SJSA1 (cell line): ENCODE measurements at regions not wholly inside any gene's neighbourhood (a gene's known extent, or its start where the extent isn't known, plus 50 kb on each side); places are given as distances from the start of the nearest gene placed in this dataset.
A peak's percentile ranks its signal among the peaks of the same experiment; 100 is the strongest.

ENCODE experiments used
- DNase-seq, 2 experiments: peaks; one replicate each; pipeline ENCODE4 v3.0.0-alpha.2; 2015 to 2020; ENCODE audit warnings: low spot score in 2 of 2, low read depth in 1 of 2
- H3K27ac ChIP-seq: fragments of 250-450 bp; sonication (Bioruptor Pico); 2 replicates; pipeline ENCODE4 v1.5.1; 2020; ENCODE audit warnings: mild to moderate bottlenecking, moderate library complexity
- H3K27me3 ChIP-seq: fragments of 250-450 bp; sonication (Bioruptor Pico); replicated peaks from 2 replicates; pipeline ENCODE4 v1.5.1; 2020; ENCODE audit warnings: mild to moderate bottlenecking, moderate library complexity
- H3K36me3 ChIP-seq: fragments of 250-450 bp; sonication (Bioruptor Pico); 2 replicates; pipeline ENCODE4 v1.5.1; 2020; ENCODE audit warnings: mild to moderate bottlenecking
- H3K4me1 ChIP-seq: fragments of 250-450 bp; sonication (Bioruptor Pico); replicated peaks from 2 replicates; pipeline ENCODE4 v1.6.1; 2021; ENCODE audit warnings: mild to moderate bottlenecking
- H3K4me3 ChIP-seq: fragments of 250-450 bp; sonication (Bioruptor Pico); 2 replicates; pipeline ENCODE4 v1.5.1; 2020; ENCODE audit warnings: mild to moderate bottlenecking
- H3K9me3 ChIP-seq: fragments of 250-450 bp; sonication (Bioruptor Pico); replicated peaks from 2 replicates; pipeline ENCODE4 v1.5.1; 2020; ENCODE audit warnings: mild to moderate bottlenecking

DNA sequence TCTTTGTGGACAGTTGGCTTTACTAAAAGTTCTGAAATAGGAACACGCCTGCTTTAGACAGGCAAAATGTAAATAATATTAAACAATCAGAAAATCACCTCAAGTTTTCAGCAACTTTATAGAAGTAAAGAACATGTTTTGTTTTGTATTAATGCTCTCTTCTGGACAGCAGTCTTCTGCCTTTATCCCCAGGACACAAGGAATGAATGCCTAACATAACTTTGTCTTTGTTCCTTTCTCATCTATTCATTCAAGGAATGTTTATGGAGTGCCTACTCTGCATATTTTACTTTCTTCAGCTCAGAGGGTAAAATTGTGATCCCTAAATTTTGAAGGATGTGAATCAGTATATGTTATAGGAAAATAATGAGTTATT lies 325.4 kb downstream of the FOXO1 start:
- H3K9me3 ChIP-seq = no peaks in the 10 kb centered on the region
- no peak overlapping the region for H3K4me3 ChIP-seq
- no peaks in the 10 kb centered on the region for H3K27me3 ChIP-seq
- no peaks in the 10 kb centered on the region for H3K36me3 ChIP-seq
- H3K27ac ChIP-seq = peak overlapping the region; percentile 53
- peaks cover 23% of the 10 kb centered on the region for H3K4me1 ChIP-seq
- DNase-seq = peak in 1 of 2 experiments; percentile 69

DNA sequence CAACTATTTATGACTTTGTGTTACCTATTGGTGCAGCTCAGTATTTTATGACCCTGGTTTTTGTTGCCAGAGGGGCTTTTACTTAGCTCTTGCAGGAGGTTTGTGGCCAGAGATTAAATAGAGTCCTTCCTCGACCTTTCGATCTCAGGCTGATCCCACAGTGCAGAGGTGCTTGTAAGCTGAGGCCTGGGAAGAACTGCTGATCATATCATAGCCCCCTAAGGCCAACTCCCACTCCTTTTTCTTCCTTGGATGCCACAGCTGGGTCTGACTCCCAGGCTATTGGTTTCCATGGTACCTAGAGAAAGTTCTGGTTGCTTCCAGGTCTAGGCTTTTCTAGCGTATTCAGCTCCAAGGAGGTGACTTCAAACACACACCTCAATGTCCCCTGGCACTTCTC lies 324.9 kb downstream of the FOXO1 start:
- Histone ChIP-seq H3K9me3 (no peaks in the 10 kb centered on the region), H3K4me1 (peaks cover 23% of the 10 kb centered on the region), H3K36me3 (no peaks in the 10 kb centered on the region), H3K4me3 (no peak overlapping the region), H3K27ac (peak overlapping the region; percentile 53), H3K27me3 (no peaks in the 10 kb centered on the region)
- DNase-seq = peak in 1 of 2 experiments; percentile 7

DNA sequence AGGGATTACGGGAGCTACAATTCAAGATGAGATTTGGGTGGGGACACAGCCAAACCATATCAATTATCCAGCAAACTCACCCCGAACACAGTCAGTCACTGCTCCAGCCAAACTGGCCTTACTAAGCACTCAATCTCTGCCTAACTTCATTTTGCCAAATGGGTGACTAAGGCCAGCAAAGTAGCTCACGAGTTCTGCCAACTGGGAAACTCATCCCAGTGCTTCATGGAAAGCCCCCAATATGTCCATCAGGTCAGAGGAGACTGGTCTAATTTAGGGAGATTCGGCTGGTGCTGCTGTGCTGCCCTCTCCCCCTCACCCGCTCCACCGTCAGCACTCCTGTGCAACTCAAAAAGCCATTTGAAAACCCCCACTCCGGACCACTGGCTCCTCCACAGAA lies 324.0 kb downstream of the FOXO1 start:
- no peak for DNase-seq
- Histone ChIP-seq H3K27ac (no peak overlapping the region), H3K4me3 (no peak overlapping the region), H3K4me1 (peaks cover 23% of the 10 kb centered on the region), H3K9me3 (no peaks in the 10 kb centered on the region), H3K27me3 (no peaks in the 10 kb centered on the region), H3K36me3 (no peaks in the 10 kb centered on the region)

GRCh38 chr13:40342901-40343300 lies 323.5 kb downstream of the FOXO1 start:
- no peaks in the 10 kb centered on the region for H3K27me3 ChIP-seq
- no peak for DNase-seq
- H3K27ac ChIP-seq = no peak overlapping the region
- H3K9me3 ChIP-seq = no peaks in the 10 kb centered on the region
- H3K36me3 ChIP-seq = no peaks in the 10 kb centered on the region
- H3K4me1 ChIP-seq = peaks cover 23% of the 10 kb centered on the region
- H3K4me3 ChIP-seq = no peak overlapping the region

DNA sequence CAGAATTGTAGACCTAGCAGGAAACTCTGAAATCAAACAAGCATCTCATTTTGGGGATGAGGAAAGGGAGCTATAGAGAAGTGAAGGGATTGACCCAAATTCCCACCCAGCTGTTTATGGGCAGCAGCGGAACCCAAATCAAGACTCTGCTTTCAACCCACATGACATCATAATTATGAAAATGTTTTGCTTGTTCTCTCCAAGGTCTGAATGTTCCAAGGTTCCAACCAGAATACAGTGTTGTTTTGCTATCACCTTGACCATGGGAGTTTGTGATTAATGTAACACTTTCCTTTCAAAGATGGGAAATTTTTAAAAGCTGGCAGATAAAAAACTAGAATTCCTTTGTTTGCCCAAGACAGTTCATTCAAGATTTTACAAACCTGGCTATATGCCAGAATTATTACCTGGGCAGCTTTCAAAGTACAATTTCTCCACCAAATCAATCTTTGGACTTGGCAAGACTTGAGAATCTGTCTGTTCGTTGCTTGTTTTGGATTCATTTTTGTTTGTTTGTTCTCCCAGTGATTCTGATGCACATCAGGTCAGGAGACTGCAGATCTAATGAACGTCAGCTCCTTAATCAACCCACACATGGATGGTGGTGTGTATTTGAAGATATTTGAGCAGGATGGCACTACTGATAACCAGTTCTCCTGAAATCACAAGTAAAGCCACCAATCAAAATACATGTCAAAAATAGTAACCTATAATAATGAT lies 322.7 kb downstream of the FOXO1 start:
- H3K27me3 ChIP-seq = no peaks in the 10 kb centered on the region
- H3K36me3 ChIP-seq = no peaks in the 10 kb centered on the region
- DNase-seq = no peak
- H3K27ac ChIP-seq = no peak overlapping the region
- H3K9me3 ChIP-seq = no peaks in the 10 kb centered on the region
- peaks cover 23% of the 10 kb centered on the region for H3K4me1 ChIP-seq
- H3K4me3 ChIP-seq = no peak overlapping the region

DNA sequence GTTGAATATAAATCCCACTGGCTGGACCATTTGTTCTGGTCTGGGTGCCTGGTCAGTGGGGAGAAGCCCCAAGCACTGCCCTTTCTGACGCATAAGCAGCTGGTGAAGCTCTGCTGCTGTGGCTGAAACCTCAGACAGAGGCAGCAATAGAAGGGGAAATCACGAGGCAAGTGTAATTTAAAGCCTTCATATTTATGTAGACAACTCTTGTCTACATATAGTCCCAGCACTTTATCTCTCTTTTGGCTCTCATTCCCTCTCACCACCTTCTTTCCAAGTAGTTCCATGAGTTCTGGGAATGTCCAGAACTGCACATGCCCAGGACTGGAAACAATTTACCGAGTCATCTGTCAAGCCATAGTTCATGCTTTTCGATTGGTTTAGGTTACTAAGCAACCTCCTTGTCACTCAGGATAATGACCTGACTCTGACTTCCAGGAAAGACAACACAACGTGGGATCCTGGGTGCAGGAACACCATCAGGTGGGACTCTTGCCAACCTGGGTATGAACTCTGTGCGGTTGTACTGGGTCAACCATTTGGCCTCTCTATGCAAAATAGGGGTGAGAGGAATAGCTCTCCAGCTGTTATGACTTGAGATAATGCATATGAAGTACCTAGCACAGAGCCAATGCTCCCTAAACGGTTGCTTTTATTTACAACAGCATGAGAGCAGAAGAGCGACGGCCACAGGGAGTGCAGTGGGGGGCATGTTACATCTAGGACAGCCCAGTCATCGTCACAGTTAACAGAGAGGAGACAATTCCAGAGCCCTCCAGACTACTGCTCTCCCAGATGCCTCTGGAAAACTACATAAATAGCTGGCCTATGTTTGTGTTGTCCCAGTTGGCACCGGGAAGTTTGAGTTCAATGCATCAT lies 321.9 kb downstream of the FOXO1 start:
- no peaks in the 10 kb centered on the region for H3K27me3 ChIP-seq
- no peak for DNase-seq
- H3K36me3 ChIP-seq = no peaks in the 10 kb centered on the region
- no peaks in the 10 kb centered on the region for H3K9me3 ChIP-seq
- H3K4me1 ChIP-seq = peaks cover 23% of the 10 kb centered on the region
- H3K27ac ChIP-seq = no peak overlapping the region
- H3K4me3 ChIP-seq = no peak overlapping the region

- no peak overlapping the region for H3K27ac ChIP-seq
- H3K9me3 ChIP-seq = no peaks in the 10 kb centered on the region
- peaks cover 19% of the 10 kb centered on the region for H3K4me1 ChIP-seq
- no peaks in the 10 kb centered on the region for H3K36me3 ChIP-seq
- H3K27me3 ChIP-seq = no peaks in the 10 kb centered on the region
- DNase-seq = no peak
- H3K4me3 ChIP-seq = no peak overlapping the region
Observed at GRCh38 chr13:40345149-40345514, 321.3 kb downstream of the FOXO1 start.

GRCh38 chr13:40345654-40346372 lies 320.6 kb downstream of the FOXO1 start:
- H3K36me3 ChIP-seq = no peaks in the 10 kb centered on the region
- H3K27ac ChIP-seq = no peak overlapping the region
- H3K27me3 ChIP-seq = no peaks in the 10 kb centered on the region
- no peak for DNase-seq
- no peaks in the 10 kb centered on the region for H3K9me3 ChIP-seq
- H3K4me1 ChIP-seq = peaks cover 12% of the 10 kb centered on the region
- H3K4me3 ChIP-seq = no peak overlapping the region

GRCh38 chr13:40346592-40346991 lies 319.8 kb downstream of the FOXO1 start:
- H3K9me3 ChIP-seq = no peaks in the 10 kb centered on the region
- no peak overlapping the region for H3K27ac ChIP-seq
- DNase-seq = no peak
- H3K4me3 ChIP-seq = no peak overlapping the region
- H3K36me3 ChIP-seq = no peaks in the 10 kb centered on the region
- peaks cover 6% of the 10 kb centered on the region for H3K4me1 ChIP-seq
- H3K27me3 ChIP-seq = no peaks in the 10 kb centered on the region

GRCh38 chr13:40348096-40348679 lies 318.3 kb downstream of the FOXO1 start:
- Histone ChIP-seq H3K36me3 (no peaks in the 10 kb centered on the region), H3K4me1 (no peaks in the 10 kb centered on the region), H3K9me3 (no peaks in the 10 kb centered on the region), H3K27me3 (no peaks in the 10 kb centered on the region), H3K27ac (no peak overlapping the region), H3K4me3 (no peak overlapping the region)
- no peak for DNase-seq

- Histone ChIP-seq H3K9me3 (no peaks in the 10 kb centered on the region), H3K27me3 (no peaks in the 10 kb centered on the region), H3K27ac (no peak overlapping the region), H3K4me3 (no peak overlapping the region), H3K36me3 (no peaks in the 10 kb centered on the region), H3K4me1 (no peaks in the 10 kb centered on the region)
- no peak for DNase-seq
Observed at GRCh38 chr13:40350283-40350992, 316.0 kb downstream of the FOXO1 start.

GRCh38 chr13:40351537-40352379 lies 314.7 kb downstream of the FOXO1 start:
- DNase-seq = no peak
- Histone ChIP-seq H3K27ac (no peak overlapping the region), H3K27me3 (no peaks in the 10 kb centered on the region), H3K4me1 (no peaks in the 10 kb centered on the region), H3K36me3 (no peaks in the 10 kb centered on the region), H3K9me3 (no peaks in the 10 kb centered on the region), H3K4me3 (no peak overlapping the region)
